OCI-LY7 (cell line): ENCODE measurements at regions not wholly inside any gene's neighbourhood (a gene's known extent, or its start where the extent isn't known, plus 50 kb on each side); places are given as distances from the start of the nearest gene placed in this dataset.

Experiments used
- EZH2phosphoT487 ChIP-seq: fragments of 200-600 bp; sonication (generic); IDR thresholded peaks from 2 replicates; pipeline ENCODE4 v1.6.1; 2018; ENCODE audit warnings: low read depth, borderline replicate concordance, mild to moderate bottlenecking, mixed run types, antibody characterized with exemption, low read length, moderate library complexity, mixed read lengths
- TF ChIP-seq, protein P1 (sequence below): fragments of 200-600 bp; sonication (generic); conservative IDR thresholded peaks from 2 replicates; pipeline ENCODE4 v1.5.1; 2014; ENCODE audit warnings: mild to moderate bottlenecking, antibody characterized with exemption, low read length, moderate library complexity, mixed read lengths

DNA sequence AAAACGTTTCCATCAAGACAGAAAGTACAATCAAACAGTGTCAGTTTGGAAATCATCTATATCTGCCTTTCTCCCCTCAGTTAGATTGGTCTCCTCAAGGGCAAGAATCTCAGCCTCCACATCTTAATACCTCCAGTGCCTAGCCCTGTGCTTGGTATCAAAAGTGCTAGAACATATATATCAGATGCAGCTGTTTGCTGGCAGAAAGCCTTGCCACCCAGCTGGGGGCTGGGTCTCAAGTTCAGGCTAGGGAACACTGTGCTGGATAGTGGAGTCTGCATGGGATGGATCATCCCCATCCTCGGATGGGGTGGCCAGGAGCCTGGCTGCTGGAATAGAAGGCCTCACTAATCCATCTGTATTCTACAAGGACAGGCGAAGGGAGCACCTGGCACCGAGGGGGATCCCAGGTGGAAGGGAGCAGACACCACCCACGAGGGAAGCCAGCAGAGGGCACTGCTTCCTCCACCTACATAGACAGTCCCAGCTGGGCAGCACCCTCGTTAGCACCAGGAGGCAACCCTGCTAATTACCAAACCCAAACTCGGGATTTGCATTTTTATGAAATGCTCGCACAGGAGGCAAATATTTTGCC is 602.2 kb downstream of the BUD13 start:
- TF ChIP-seq, protein P1, sequence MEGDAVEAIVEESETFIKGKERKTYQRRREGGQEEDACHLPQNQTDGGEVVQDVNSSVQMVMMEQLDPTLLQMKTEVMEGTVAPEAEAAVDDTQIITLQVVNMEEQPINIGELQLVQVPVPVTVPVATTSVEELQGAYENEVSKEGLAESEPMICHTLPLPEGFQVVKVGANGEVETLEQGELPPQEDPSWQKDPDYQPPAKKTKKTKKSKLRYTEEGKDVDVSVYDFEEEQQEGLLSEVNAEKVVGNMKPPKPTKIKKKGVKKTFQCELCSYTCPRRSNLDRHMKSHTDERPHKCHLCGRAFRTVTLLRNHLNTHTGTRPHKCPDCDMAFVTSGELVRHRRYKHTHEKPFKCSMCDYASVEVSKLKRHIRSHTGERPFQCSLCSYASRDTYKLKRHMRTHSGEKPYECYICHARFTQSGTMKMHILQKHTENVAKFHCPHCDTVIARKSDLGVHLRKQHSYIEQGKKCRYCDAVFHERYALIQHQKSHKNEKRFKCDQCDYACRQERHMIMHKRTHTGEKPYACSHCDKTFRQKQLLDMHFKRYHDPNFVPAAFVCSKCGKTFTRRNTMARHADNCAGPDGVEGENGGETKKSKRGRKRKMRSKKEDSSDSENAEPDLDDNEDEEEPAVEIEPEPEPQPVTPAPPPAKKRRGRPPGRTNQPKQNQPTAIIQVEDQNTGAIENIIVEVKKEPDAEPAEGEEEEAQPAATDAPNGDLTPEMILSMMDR: peak; percentile 65
- TF ChIP-seq EZH2phosphoT487: no peak
